GM12891 (cell line): ENCODE measurements at regions not wholly inside any gene's neighbourhood (a gene's known extent, or its start where the extent isn't known, plus 50 kb on each side); places are given as distances from the start of the nearest gene placed in this dataset.

Experiments
- POLR2A ChIP-seq: IDR thresholded peaks from 2 replicates; pipeline ENCODE4 v1.6.1; 2011; ENCODE audit warnings: low read depth, low read length, control low read depth
- POLR2AphosphoS5 ChIP-seq: IDR thresholded peaks from 2 replicates; pipeline ENCODE4 v1.6.1; 2011; ENCODE audit warnings: low read depth, low read length, control low read depth
- POU2F2 ChIP-seq: IDR thresholded peaks from 2 replicates; pipeline ENCODE4 v1.6.1; 2011; ENCODE audit warnings: low read depth, mild to moderate bottlenecking, control low read depth, low read length, moderate library complexity
- TAF1 ChIP-seq: IDR thresholded peaks from 2 replicates; pipeline ENCODE4 v1.6.1; 2011; ENCODE audit warnings: low read depth, low read length, control low read depth

- no peak for TF ChIP-seq POLR2A
- TF ChIP-seq POLR2AphosphoS5 = no peak
- TF ChIP-seq TAF1 = no peak
- TF ChIP-seq POU2F2 = no peak
Observed at GRCh38 chr9:2243666-2244555, 228.8 kb downstream of the SMARCA2 start.
